WTC11 (cell line): ENCODE measurements at regions not wholly inside any gene's neighbourhood (a gene's known extent, or its start where the extent isn't known, plus 50 kb on each side); places are given as distances from the start of the nearest gene placed in this dataset.

Experiments
- MYBL2 ChIP-seq: sonication (generic); formaldehyde crosslinking; IDR thresholded peaks from 2 replicates; pipeline ENCODE4 v1.8.1; 2023; ENCODE audit warnings: mild to moderate bottlenecking, moderate library complexity, missing genetic modification reagents
- NR2C2 ChIP-seq: sonication (generic); formaldehyde crosslinking; IDR thresholded peaks from 2 replicates; pipeline ENCODE4 v1.8.0; 2022; ENCODE audit warnings: mild to moderate bottlenecking, missing genetic modification reagents
- RELA ChIP-seq: sonication (generic); formaldehyde crosslinking; IDR thresholded peaks from 2 replicates; pipeline ENCODE4 v1.8.1; 2022; ENCODE audit warnings: missing genetic modification reagents, mild to moderate bottlenecking, borderline replicate concordance
- ZNF232 ChIP-seq: sonication (generic); formaldehyde crosslinking; IDR thresholded peaks from 2 replicates; pipeline ENCODE4 v1.8.0; 2022; ENCODE audit warnings: mild to moderate bottlenecking, missing genetic modification reagents
- TF ChIP-seq, protein P1 (sequence below): fragments of 200-600 bp; IDR thresholded peaks from 2 replicates; pipeline ENCODE4 v1.8.0; 2022; ENCODE audit warnings: antibody characterized with exemption
- TF ChIP-seq, protein P2 (sequence below): sonication (generic); formaldehyde crosslinking; IDR thresholded peaks from 2 replicates; pipeline ENCODE4 v1.8.0; 2023; ENCODE audit warnings: missing genetic modification reagents

DNA sequence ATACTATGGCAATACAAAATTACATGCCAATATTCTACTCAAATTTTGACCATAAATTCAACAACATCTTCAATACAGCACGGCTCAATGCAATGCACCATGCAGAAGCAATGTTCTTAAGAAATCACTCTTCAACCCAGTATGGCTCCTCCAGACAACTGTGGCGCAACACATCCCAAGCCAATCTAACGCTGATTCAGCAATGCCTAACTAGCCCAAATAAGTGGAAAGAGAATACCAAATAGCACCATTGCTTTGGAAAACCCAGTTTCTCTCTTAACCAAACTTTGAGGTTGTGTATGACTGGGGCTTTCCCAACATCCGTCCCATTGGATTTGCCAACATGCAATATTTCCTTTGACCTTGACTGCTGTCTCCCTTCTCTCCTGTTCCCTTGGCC lies 211.1 kb upstream of the TBX3 start:
- TF ChIP-seq, protein P1, sequence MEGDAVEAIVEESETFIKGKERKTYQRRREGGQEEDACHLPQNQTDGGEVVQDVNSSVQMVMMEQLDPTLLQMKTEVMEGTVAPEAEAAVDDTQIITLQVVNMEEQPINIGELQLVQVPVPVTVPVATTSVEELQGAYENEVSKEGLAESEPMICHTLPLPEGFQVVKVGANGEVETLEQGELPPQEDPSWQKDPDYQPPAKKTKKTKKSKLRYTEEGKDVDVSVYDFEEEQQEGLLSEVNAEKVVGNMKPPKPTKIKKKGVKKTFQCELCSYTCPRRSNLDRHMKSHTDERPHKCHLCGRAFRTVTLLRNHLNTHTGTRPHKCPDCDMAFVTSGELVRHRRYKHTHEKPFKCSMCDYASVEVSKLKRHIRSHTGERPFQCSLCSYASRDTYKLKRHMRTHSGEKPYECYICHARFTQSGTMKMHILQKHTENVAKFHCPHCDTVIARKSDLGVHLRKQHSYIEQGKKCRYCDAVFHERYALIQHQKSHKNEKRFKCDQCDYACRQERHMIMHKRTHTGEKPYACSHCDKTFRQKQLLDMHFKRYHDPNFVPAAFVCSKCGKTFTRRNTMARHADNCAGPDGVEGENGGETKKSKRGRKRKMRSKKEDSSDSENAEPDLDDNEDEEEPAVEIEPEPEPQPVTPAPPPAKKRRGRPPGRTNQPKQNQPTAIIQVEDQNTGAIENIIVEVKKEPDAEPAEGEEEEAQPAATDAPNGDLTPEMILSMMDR, result no peak
- TF ChIP-seq, protein P2, sequence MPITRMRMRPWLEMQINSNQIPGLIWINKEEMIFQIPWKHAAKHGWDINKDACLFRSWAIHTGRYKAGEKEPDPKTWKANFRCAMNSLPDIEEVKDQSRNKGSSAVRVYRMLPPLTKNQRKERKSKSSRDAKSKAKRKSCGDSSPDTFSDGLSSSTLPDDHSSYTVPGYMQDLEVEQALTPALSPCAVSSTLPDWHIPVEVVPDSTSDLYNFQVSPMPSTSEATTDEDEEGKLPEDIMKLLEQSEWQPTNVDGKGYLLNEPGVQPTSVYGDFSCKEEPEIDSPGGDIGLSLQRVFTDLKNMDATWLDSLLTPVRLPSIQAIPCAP (CRISPR knock-in tag), result no peak
- TF ChIP-seq RELA (CRISPR knock-in tag) (no peak), NR2C2 (CRISPR knock-in tag) (no peak), MYBL2 (CRISPR knock-in tag) (no peak), ZNF232 (CRISPR knock-in tag) (no peak)
